Natural killer cell (primary cell): ENCODE measurements at regions not wholly inside any gene's neighbourhood (a gene's known extent, or its start where the extent isn't known, plus 50 kb on each side); places are given as distances from the start of the nearest gene placed in this dataset.

Experiments used
- ATAC-seq, 3 donors: fragments of 150-1000 bp in 2 of 3; fragments of 200-7000 bp in 1 of 3; cut with Tn5 transposase; 1 replicate in 1 of 3; 2 replicates in 2 of 3; pipeline ENCODE4 v1.10.0; 2021; ENCODE audit warnings: mild to moderate bottlenecking in 2 of 3, moderate library complexity in 2 of 3
- DNase-seq, 2 donors: peaks; one replicate each; pipeline versions ENCODE4 v3.0.0 to v3.0.0-alpha.2; 2013 to 2021; ENCODE audit warnings: mixed read lengths in 1 of 2
- H3K27ac ChIP-seq: one replicate; pipeline ENCODE4 v1.5.1; 2013; ENCODE audit warnings: mild to moderate bottlenecking, low read length
- H3K27me3 ChIP-seq: one replicate; pipeline ENCODE4 v1.6.1; 2013; ENCODE audit warnings: low read length; ENCODE audit not compliant: control insufficient read depth, insufficient read depth
- H3K36me3 ChIP-seq: one replicate; pipeline ENCODE4 v1.6.1; 2013; ENCODE audit warnings: low read length; ENCODE audit not compliant: control insufficient read depth, insufficient read depth
- H3K4me1 ChIP-seq: one replicate; pipeline ENCODE4 v1.6.1; 2013; ENCODE audit warnings: low read length; ENCODE audit not compliant: control insufficient read depth, insufficient read depth
- H3K4me3 ChIP-seq: one replicate; pipeline ENCODE4 v1.5.1; 2013; ENCODE audit warnings: low read length
- H3K9me3 ChIP-seq: one replicate; pipeline ENCODE4 v1.6.1; 2013; ENCODE audit warnings: low read length; ENCODE audit not compliant: control insufficient read depth, insufficient read depth
- H3K27ac Mint-ChIP-seq, 2 donors: one replicate each; pipeline ENCODE4 v1.8.0; 2022; ENCODE audit warnings: mild to moderate bottlenecking in 2 of 2, mixed read lengths in 2 of 2, moderate library complexity in 1 of 2
- H3K27me3 Mint-ChIP-seq, 2 donors: one replicate each; pipeline ENCODE4 v1.8.0; 2022; ENCODE audit warnings: low read depth in 2 of 2, mixed read lengths in 2 of 2
- H3K36me3 Mint-ChIP-seq: one replicate; pipeline ENCODE4 v1.8.0; 2022; ENCODE audit warnings: mixed read lengths
- H3K4me1 Mint-ChIP-seq, 2 donors: one replicate each; pipeline ENCODE4 v1.8.0; 2022; ENCODE audit warnings: mixed read lengths in 2 of 2
- H3K4me3 Mint-ChIP-seq: one replicate; pipeline ENCODE4 v1.8.0; 2022; ENCODE audit warnings: mild to moderate bottlenecking, moderate library complexity, mixed read lengths
- H3K9me3 Mint-ChIP-seq, 2 donors: one replicate each; pipeline ENCODE4 v1.8.0; 2022; ENCODE audit warnings: mixed read lengths in 2 of 2
- WGBS: methylation state at CpG from one replicate; pipeline ENCODE4 v1.1.7; 2013; ENCODE audit warnings: missing lambda C conversion rate; ENCODE audit not compliant: insufficient coverage; 5-methylcytosine and 5-hydroxymethylcytosine counted together
- intact Hi-C: fragments of 100-400 bp; cut with micrococcal nuclease; formaldehyde crosslinking; loops from one replicate; pipeline ENCODE4 v1.14.2; 2022
- TF ChIP-seq, protein P1 (sequence below): fragments of 200-600 bp; IDR thresholded peaks from one replicate; pipeline ENCODE4 v1.8.0; 2022; ENCODE audit warnings: antibody characterized with exemption

DNA sequence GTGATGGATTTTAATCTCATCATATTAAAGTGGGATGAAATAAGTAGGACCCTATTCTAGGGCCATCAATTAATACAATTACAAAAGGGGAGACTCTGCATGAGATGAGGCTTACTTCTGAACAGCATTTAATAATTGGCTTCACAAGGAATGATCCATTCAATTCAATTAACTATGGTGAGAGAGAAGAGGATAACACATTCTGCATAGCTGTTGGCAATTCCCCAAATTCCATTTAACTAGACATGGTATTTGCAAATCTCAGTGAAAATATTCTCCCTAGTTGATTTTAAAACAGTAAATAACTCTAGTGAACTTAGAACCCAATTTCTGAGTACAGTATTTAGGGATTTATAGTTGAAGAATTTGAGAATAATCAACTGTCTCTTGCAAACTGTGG, 145.3 kb downstream of the NOC3L start:
- H3K9me3 Mint-ChIP-seq = no peaks in the 10 kb centered on the region
- TF ChIP-seq, protein P1, sequence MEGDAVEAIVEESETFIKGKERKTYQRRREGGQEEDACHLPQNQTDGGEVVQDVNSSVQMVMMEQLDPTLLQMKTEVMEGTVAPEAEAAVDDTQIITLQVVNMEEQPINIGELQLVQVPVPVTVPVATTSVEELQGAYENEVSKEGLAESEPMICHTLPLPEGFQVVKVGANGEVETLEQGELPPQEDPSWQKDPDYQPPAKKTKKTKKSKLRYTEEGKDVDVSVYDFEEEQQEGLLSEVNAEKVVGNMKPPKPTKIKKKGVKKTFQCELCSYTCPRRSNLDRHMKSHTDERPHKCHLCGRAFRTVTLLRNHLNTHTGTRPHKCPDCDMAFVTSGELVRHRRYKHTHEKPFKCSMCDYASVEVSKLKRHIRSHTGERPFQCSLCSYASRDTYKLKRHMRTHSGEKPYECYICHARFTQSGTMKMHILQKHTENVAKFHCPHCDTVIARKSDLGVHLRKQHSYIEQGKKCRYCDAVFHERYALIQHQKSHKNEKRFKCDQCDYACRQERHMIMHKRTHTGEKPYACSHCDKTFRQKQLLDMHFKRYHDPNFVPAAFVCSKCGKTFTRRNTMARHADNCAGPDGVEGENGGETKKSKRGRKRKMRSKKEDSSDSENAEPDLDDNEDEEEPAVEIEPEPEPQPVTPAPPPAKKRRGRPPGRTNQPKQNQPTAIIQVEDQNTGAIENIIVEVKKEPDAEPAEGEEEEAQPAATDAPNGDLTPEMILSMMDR = no peak

DNA sequence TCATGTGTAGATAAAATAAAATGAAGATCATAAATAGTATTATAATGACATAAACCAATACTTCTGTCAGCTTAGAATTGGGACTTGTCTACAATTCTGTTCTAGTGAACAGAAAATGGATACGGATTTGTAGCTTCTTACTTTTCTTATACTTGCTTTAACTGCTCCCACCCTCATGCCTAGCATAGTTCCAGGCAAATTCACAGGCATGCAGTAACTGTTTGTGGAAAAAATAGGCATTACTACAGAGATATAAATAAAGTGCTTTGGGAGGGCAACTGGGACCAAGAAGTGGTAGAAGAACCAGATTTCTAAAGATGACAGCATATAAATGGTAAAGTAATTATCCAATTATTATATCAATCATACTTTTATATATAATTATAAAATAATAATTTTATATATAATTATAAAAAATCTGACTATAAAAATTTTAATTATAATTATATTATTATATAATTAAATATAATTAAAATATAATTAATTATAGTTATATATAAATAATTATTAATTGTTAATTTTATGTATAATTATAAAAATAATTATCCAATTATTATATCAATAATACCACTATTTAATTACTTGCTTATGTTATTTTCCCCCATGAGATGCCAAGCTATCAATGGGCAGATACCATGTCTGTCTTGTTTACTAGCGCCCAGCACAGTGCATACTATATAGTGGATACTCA, 144.1 kb downstream of the NOC3L start:
- H3K27ac Mint-ChIP-seq = no peak overlapping the region
- no peaks in the 10 kb centered on the region for H3K4me1 Mint-ChIP-seq
- H3K27me3 Mint-ChIP-seq = peaks cover 8 to 24% of the 10 kb centered on the region in 2 donors
- TF ChIP-seq, protein P1 = no peak
- no peak overlapping the region for H3K4me3 Mint-ChIP-seq
- WGBS = 100% methylated on average over 1 of the region's 2 CpGs
- Histone ChIP-seq H3K27ac (no peak overlapping the region), H3K27me3 (no peaks in the 10 kb centered on the region), H3K36me3 (no peaks in the 10 kb centered on the region), H3K4me3 (no peak overlapping the region), H3K9me3 (no peaks in the 10 kb centered on the region), H3K4me1 (no peaks in the 10 kb centered on the region)
- intact Hi-C loops = no loop called here
- H3K9me3 Mint-ChIP-seq = no peaks in the 10 kb centered on the region
- no peaks in the 10 kb centered on the region for H3K36me3 Mint-ChIP-seq
- no peak for DNase-seq
- no peak for ATAC-seq

More for the DNA sequence above, 145.3 kb downstream of the NOC3L start:
- Mint-ChIP-seq H3K27me3 (peaks cover 8 to 29% of the 10 kb centered on the region in 2 donors), H3K4me1 (no peaks in the 10 kb centered on the region), H3K36me3 (no peaks in the 10 kb centered on the region), H3K4me3 (no peak overlapping the region), H3K27ac (no peak overlapping the region)
- H3K4me3 ChIP-seq = no peak overlapping the region
- no peak overlapping the region for H3K27ac ChIP-seq
- ATAC-seq (no peak), DNase-seq (no peak)
- H3K27me3 ChIP-seq = no peaks in the 10 kb centered on the region
- H3K36me3 ChIP-seq = no peaks in the 10 kb centered on the region
- H3K9me3 ChIP-seq = no peaks in the 10 kb centered on the region
- no peaks in the 10 kb centered on the region for H3K4me1 ChIP-seq
- intact Hi-C loops = no loop called here

DNA sequence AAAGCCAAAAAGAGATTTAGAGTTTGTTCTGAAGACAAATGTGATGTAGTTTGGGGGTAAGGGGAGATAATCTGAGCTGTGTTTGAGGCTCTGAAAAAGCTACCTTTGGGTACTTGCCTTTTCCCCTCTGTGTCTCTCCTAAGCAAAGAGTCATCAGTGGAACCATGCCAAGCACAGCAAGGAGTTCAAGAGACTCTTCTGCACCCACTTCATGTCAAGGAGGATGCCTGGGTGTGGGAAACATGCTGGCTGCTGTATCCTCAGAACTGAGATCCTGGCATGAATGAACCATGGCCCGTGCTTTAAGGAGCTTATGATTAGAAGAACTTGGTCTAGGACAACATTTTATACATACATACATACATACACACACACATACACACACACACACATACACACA, 142.9 kb downstream of the NOC3L start:
- Mint-ChIP-seq H3K4me3 (no peak overlapping the region), H3K4me1 (no peaks in the 10 kb centered on the region), H3K36me3 (no peaks in the 10 kb centered on the region), H3K27me3 (peaks cover 8 to 16% of the 10 kb centered on the region in 2 donors), H3K9me3 (no peaks in the 10 kb centered on the region), H3K27ac (no peak overlapping the region)
- no peaks in the 10 kb centered on the region for H3K27me3 ChIP-seq
- H3K9me3 ChIP-seq = no peaks in the 10 kb centered on the region
- H3K27ac ChIP-seq = no peak overlapping the region
- no peak overlapping the region for H3K4me3 ChIP-seq
- no peaks in the 10 kb centered on the region for H3K36me3 ChIP-seq
- 78% methylated on average over 1 of the region's 1 CpG for WGBS
- no peaks in the 10 kb centered on the region for H3K4me1 ChIP-seq
- TF ChIP-seq, protein P1 = no peak
- no peak for ATAC-seq
- no peak for DNase-seq
- intact Hi-C loops = no loop called here

DNA sequence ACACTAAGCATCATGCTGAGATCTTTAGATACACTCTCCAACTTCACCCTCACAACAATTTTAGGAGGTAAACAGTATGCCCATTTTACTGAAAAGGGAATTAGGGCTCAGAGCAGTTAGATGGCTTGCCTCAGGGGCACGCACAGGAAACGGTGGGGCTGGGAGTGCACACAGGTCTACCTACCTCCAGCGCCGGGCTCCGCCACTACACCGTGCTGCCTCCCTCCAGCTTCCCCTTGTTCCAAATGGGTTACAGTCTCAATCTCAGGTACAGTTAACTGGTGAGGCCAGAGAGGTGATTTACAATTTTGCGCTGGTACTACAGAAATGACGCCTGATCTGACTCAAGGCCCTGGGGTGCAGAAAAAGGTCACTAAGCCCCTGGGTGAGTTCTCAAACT, 142.0 kb downstream of the NOC3L start:
- no peaks in the 10 kb centered on the region for H3K4me1 ChIP-seq
- no peaks in the 10 kb centered on the region for H3K27me3 ChIP-seq
- Mint-ChIP-seq H3K9me3 (no peaks in the 10 kb centered on the region), H3K4me3 (no peak overlapping the region), H3K36me3 (no peaks in the 10 kb centered on the region), H3K27ac (no peak overlapping the region), H3K27me3 (peaks cover 4 to 14% of the 10 kb centered on the region in 2 donors), H3K4me1 (no peaks in the 10 kb centered on the region)
- H3K9me3 ChIP-seq = no peaks in the 10 kb centered on the region
- H3K27ac ChIP-seq = no peak overlapping the region
- 96% methylated on average over 8 of the region's 8 CpGs for WGBS
- TF ChIP-seq, protein P1 = no peak
- no peak for DNase-seq
- H3K36me3 ChIP-seq = no peaks in the 10 kb centered on the region
- no peak for ATAC-seq
- H3K4me3 ChIP-seq = no peak overlapping the region
- intact Hi-C loops = no loop called here
